HG02870 (cell line): ENCODE measurements at regions not wholly inside any gene's neighbourhood (a gene's known extent, or its start where the extent isn't known, plus 50 kb on each side); places are given as distances from the start of the nearest gene placed in this dataset.
"Not testable (repeated sequence)": the region's sequence is repeated elsewhere in the genome, so short reads cannot be mapped to it uniquely, and the experiment has no call there.

Experiments
- ATAC-seq: cut with Tn5 transposase; IDR thresholded peaks from one replicate; pipeline ENCODE4 v1.9.1; 2021; ENCODE audit warnings: mild to moderate bottlenecking, moderate library complexity; ENCODE audit not compliant: unreplicated experiment

GRCh38 chr3:72538070-72538745 is 310.0 kb downstream of the SHQ1 start:
- ATAC-seq: peak; percentile 61

- peak; percentile 27 for ATAC-seq
These were observed 310.8 kb downstream of the SHQ1 start for GRCh38 chr3:72537448-72537847.

GRCh38 chr3:72536878-72537267 is 311.4 kb downstream of the SHQ1 start:
- no peak for ATAC-seq

GRCh38 chr3:72536206-72536877 is 311.9 kb downstream of the SHQ1 start:
- no peak for ATAC-seq

- no peak for ATAC-seq
These were observed 312.5 kb downstream of the SHQ1 start for GRCh38 chr3:72535772-72536171.

GRCh38 chr3:72533591-72534473 is 314.4 kb downstream of the SHQ1 start:
- no peak for ATAC-seq

GRCh38 chr3:72530426-72530825 is 317.8 kb downstream of the SHQ1 start:
- ATAC-seq: no peak

GRCh38 chr3:72529081-72529480 is 319.2 kb downstream of the SHQ1 start:
- no peak for ATAC-seq

- peak; percentile 65 for ATAC-seq
These were observed 324.7 kb downstream of the SHQ1 start for GRCh38 chr3:72523429-72524151.

GRCh38 chr3:72520690-72521308 is 327.4 kb downstream of the SHQ1 start:
- ATAC-seq: peak; percentile 84

- no peak for ATAC-seq
These were observed 328.2 kb downstream of the SHQ1 start for GRCh38 chr3:72519946-72520604.

- ATAC-seq: no peak
These were observed 330.3 kb downstream of the SHQ1 start for GRCh38 chr3:72517921-72518424.

- ATAC-seq: no peak
These were observed 330.9 kb downstream of the SHQ1 start for GRCh38 chr3:72517336-72517735.

- ATAC-seq: no peak
These were observed 331.9 kb downstream of the SHQ1 start for GRCh38 chr3:72516361-72516760.

GRCh38 chr3:72515941-72516340 is 332.3 kb downstream of the SHQ1 start:
- ATAC-seq: no peak

GRCh38 chr3:72515281-72515680 is 333.0 kb downstream of the SHQ1 start:
- ATAC-seq: no peak

GRCh38 chr3:72510247-72510646 is 338.0 kb downstream of the SHQ1 start:
- ATAC-seq: no peak

GRCh38 chr3:72505539-72506405 is 342.5 kb downstream of the SHQ1 start:
- ATAC-seq: no peak

- ATAC-seq: not testable (repeated sequence)
These were observed 350.7 kb downstream of the SHQ1 start for GRCh38 chr3:72497501-72497900.
